Keratinocyte (primary cell): ENCODE measurements at regions not wholly inside any gene's neighbourhood (a gene's known extent, or its start where the extent isn't known, plus 50 kb on each side); places are given as distances from the start of the nearest gene placed in this dataset.

ENCODE experiments used
- DNase-seq: peaks from one replicate; pipeline ENCODE4 v3.0.0-alpha.2; 2011; ENCODE audit warnings: low read depth, missing footprints, low spot score
- FAIRE-seq: peaks from 2 replicates; lab custom pipeline; 2011; peaks lifted over from hg19 to GRCh38; lab: Jason Lieb, UNC
- H2AFZ ChIP-seq: 2 replicates; pipeline ENCODE4 v1.6.0; 2012; ENCODE audit warnings: low read length, control low read depth, inconsistent platforms; ENCODE audit not compliant: control insufficient read depth
- H3K27ac ChIP-seq: 2 replicates; pipeline ENCODE4 v1.5.1; 2011; ENCODE audit warnings: low read length; ENCODE audit not compliant: control insufficient read depth, insufficient read depth
- H3K27me3 ChIP-seq: 3 replicates; pipeline ENCODE4 v1.6.0; 2011; ENCODE audit warnings: low read length; ENCODE audit not compliant: control insufficient read depth, insufficient read depth; ENCODE audit errors: extremely low read depth
- H3K36me3 ChIP-seq, 2 experiments: 2 replicates in 1 of 2; 3 replicates in 1 of 2; pipeline ENCODE4 v1.5.1; 2011; ENCODE audit warnings: low read length in 2 of 2, mild to moderate bottlenecking in 1 of 2; ENCODE audit not compliant: control insufficient read depth in 2 of 2, insufficient read depth in 2 of 2; ENCODE audit errors: extremely low read depth in 1 of 2
- H3K4me1 ChIP-seq: 3 replicates; pipeline ENCODE4 v1.5.1; 2011; ENCODE audit warnings: low read length; ENCODE audit not compliant: control insufficient read depth, insufficient read depth; ENCODE audit errors: extremely low read depth
- H3K4me2 ChIP-seq: 3 replicates; pipeline ENCODE4 v1.6.0; 2011; ENCODE audit warnings: low read depth, low read length; ENCODE audit not compliant: control insufficient read depth, insufficient read depth; ENCODE audit errors: extremely low read depth
- H3K4me3 ChIP-seq, 3 experiments: fragments of 200-600 bp in 1 of 3; sonication (generic) in 1 of 3; 2 replicates in 2 of 3; 3 replicates in 1 of 3; pipeline ENCODE4 v1.5.1; 2011 to 2016; ENCODE audit warnings: low read length in 3 of 3, mild to moderate bottlenecking in 3 of 3, control low read depth in 2 of 3, inconsistent platforms in 1 of 3, low read depth in 1 of 3, mixed read lengths in 1 of 3, mixed run types in 1 of 3, moderate library complexity in 1 of 3; ENCODE audit not compliant: control insufficient read depth in 2 of 3, insufficient read depth in 2 of 3; ENCODE audit errors: extremely low read depth in 1 of 3
- H3K79me2 ChIP-seq: 2 replicates; pipeline ENCODE4 v1.6.0; 2012; ENCODE audit warnings: low read length; ENCODE audit not compliant: control insufficient read depth, insufficient read depth
- H3K9ac ChIP-seq: 3 replicates; pipeline ENCODE4 v1.6.0; 2011; ENCODE audit warnings: low read length; ENCODE audit not compliant: control insufficient read depth, insufficient read depth; ENCODE audit errors: extremely low read depth
- H3K9me1 ChIP-seq: 3 replicates; pipeline ENCODE4 v1.6.0; 2011; ENCODE audit warnings: low read length; ENCODE audit not compliant: control insufficient read depth, insufficient read depth; ENCODE audit errors: extremely low read depth
- H3K9me3 ChIP-seq: 2 replicates; pipeline ENCODE4 v1.5.1; 2012; ENCODE audit warnings: low read depth, low read length; ENCODE audit not compliant: control insufficient read depth
- H4K20me1 ChIP-seq: 3 replicates; pipeline ENCODE4 v1.6.0; 2011; ENCODE audit warnings: low read length; ENCODE audit not compliant: control insufficient read depth, insufficient read depth; ENCODE audit errors: extremely low read depth
- CTCF ChIP-seq, 3 experiments: IDR thresholded peaks in 1 of 3; conservative IDR thresholded peaks in 1 of 3; optimal IDR thresholded peaks in 1 of 3; 2 replicates in 2 of 3; 3 replicates in 1 of 3; pipeline versions ENCODE3 to v1.5.1; 2011; ENCODE audit warnings: low read length in 3 of 3, mild to moderate bottlenecking in 3 of 3, moderate library complexity in 2 of 3, control low read depth in 1 of 3, inconsistent platforms in 1 of 3; ENCODE audit not compliant: insufficient read depth in 2 of 3; ENCODE audit errors: extremely low read depth in 1 of 3
- EZH2 ChIP-seq: IDR thresholded peaks from one replicate; pipeline ENCODE4 v1.6.1; 2012; ENCODE audit warnings: inconsistent platforms, mild to moderate bottlenecking, low read length, moderate library complexity
- dilution Hi-C: fragments of 300-500 bp; cut with MboI; formaldehyde crosslinking; loops from one replicate; pipeline ENCODE4 v1.7.0; 2020; ENCODE audit warnings: low sequenced_read_pairs; ENCODE audit not compliant: extremely low pct_ligation_motif_present

- no peak for DNase-seq
- no peak overlapping the region for H3K27ac ChIP-seq
- FAIRE-seq = no peak
Observed at GRCh38 chr3:86814918-86815655, 175.9 kb downstream of the VGLL3 start.

GRCh38 chr3:86814321-86814720 is 176.6 kb downstream of the VGLL3 start:
- dilution Hi-C loops = no loop called here
- no peak overlapping the region for H3K27ac ChIP-seq
- no peak for FAIRE-seq

More at GRCh38 chr3:86814918-86815655, 175.9 kb downstream of the VGLL3 start:
- TF ChIP-seq CTCF (optimal IDR thresholded peaks at IDR 0.05 in 1 of 3, IDR thresholded peaks at IDR 0.05 in 1 of 3, conservative IDR thresholded peaks at IDR 0.05 in 1 of 3; ENCODE audit: extremely low read depth in 1 of 3, insufficient read depth in 2 of 3, low read length in 3 of 3) (no peak), EZH2 (no peak)
- Histone ChIP-seq H2AFZ (no peak overlapping the region), H3K9me3 (no peaks in the 10 kb centered on the region), H3K4me1 (no peaks in the 10 kb centered on the region), H3K36me3 (no peaks in the 10 kb centered on the region), H3K27me3 (no peaks in the 10 kb centered on the region), H3K4me2 (no peak overlapping the region), H3K79me2 (no peaks in the 10 kb centered on the region), H3K9ac (no peak overlapping the region), H3K4me3 (no peak overlapping the region), H4K20me1 (no peaks in the 10 kb centered on the region), H3K9me1 (no peaks in the 10 kb centered on the region)
- dilution Hi-C loops = no loop called here

More at GRCh38 chr3:86814321-86814720, 176.6 kb downstream of the VGLL3 start:
- H3K4me1 ChIP-seq = no peaks in the 10 kb centered on the region
- H3K9me1 ChIP-seq = no peaks in the 10 kb centered on the region
- no peak for DNase-seq
- no peak overlapping the region for H3K4me3 ChIP-seq
- TF ChIP-seq CTCF (optimal IDR thresholded peaks at IDR 0.05 in 1 of 3, IDR thresholded peaks at IDR 0.05 in 1 of 3, conservative IDR thresholded peaks at IDR 0.05 in 1 of 3; ENCODE audit: extremely low read depth in 1 of 3, insufficient read depth in 2 of 3, low read length in 3 of 3) = no peak
- TF ChIP-seq EZH2 = no peak
- no peaks in the 10 kb centered on the region for H3K27me3 ChIP-seq
- H3K36me3 ChIP-seq = no peaks in the 10 kb centered on the region
- H4K20me1 ChIP-seq = no peaks in the 10 kb centered on the region
- H3K4me2 ChIP-seq = no peak overlapping the region
- H3K9ac ChIP-seq = no peak overlapping the region
- H3K9me3 ChIP-seq = no peaks in the 10 kb centered on the region
- H3K79me2 ChIP-seq = no peaks in the 10 kb centered on the region
- H2AFZ ChIP-seq = no peak overlapping the region
